Activated naive CD4-positive, alpha-beta T cell treated with anti-CD3 and anti-CD28 coated beads, Interleukin-2, amount 50 U/mL, for 72 hours (primary cell): ENCODE measurements at regions not wholly inside any gene's neighbourhood (a gene's known extent, or its start where the extent isn't known, plus 50 kb on each side); places are given as distances from the start of the nearest gene placed in this dataset.

Source experiments
- ATAC-seq, 2 donors: fragments of 150-1000 bp; cut with Tn5 transposase; 2 replicates each; pipeline ENCODE4 v1.10.0; 2021; ENCODE audit warnings: mild to moderate bottlenecking in 2 of 2, moderate library complexity in 2 of 2
- DNase-seq, 2 donors: peaks; one replicate each; pipeline ENCODE4 v3.0.0; 2021 to 2022; ENCODE audit warnings: low spot score in 2 of 2
- H3K27ac Mint-ChIP-seq, 2 donors: one replicate each; pipeline ENCODE4 v1.8.0; 2022; ENCODE audit warnings: mild to moderate bottlenecking in 2 of 2, mixed read lengths in 2 of 2
- H3K36me3 Mint-ChIP-seq, 2 donors: one replicate each; pipeline ENCODE4 v1.8.0; 2022; ENCODE audit warnings: mixed read lengths in 2 of 2
- H3K9me3 Mint-ChIP-seq, 2 donors: one replicate each; pipeline ENCODE4 v1.8.0; 2022; ENCODE audit warnings: mixed read lengths in 2 of 2

- Mint-ChIP-seq H3K9me3 (peaks cover 6 to 11% of the 10 kb centered on the region in 2 donors), H3K27ac (no peak overlapping the region), H3K36me3 (peaks cover 5 to 6% of the 10 kb centered on the region in 2 donors)
- ATAC-seq (no peak), DNase-seq (no peak)
These were observed 52.6 kb upstream of the ASB17 start for GRCh38 chr1:75984781-75985180.

- DNase-seq (no peak), ATAC-seq (no peak)
- Mint-ChIP-seq H3K27ac (no peak overlapping the region), H3K9me3 (peaks cover 6 to 11% of the 10 kb centered on the region in 2 donors), H3K36me3 (peaks cover 5 to 6% of the 10 kb centered on the region in 2 donors)
These were observed 53.6 kb upstream of the ASB17 start for GRCh38 chr1:75985827-75986226.

- DNase-seq, result no peak
- Mint-ChIP-seq H3K9me3 (peaks cover 6 to 11% of the 10 kb centered on the region in 2 donors), H3K27ac (no peak overlapping the region), H3K36me3 (peaks cover 5 to 6% of the 10 kb centered on the region in 2 donors)
- no peak for ATAC-seq
These were observed 54.3 kb upstream of the ASB17 start for GRCh38 chr1:75986478-75986877.

DNA sequence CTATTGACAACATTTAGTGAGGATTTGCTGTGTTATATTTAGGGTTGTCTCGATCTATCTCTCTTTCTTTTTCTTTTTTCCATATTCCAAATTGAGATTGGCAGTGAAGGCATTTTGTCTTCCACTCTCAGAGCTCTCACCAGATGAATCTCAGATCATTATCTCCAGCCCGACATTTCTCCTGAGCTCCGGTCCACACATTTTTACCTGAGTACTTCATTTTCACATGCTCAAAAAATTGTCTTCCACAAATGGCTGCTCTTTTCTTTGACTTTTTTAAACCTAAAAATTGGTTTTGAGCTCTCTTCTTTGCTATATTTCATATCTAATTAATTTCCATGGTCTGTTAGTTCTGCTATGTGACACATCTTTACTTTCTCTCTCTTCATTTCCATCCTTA is 56.9 kb upstream of the ASB17 start:
- Mint-ChIP-seq H3K27ac (no peak overlapping the region), H3K9me3 (peaks cover 3 to 8% of the 10 kb centered on the region in 2 donors), H3K36me3 (peaks cover under 1 to 3% of the 10 kb centered on the region in 2 donors)
- ATAC-seq (no peak), DNase-seq (no peak)

GRCh38 chr1:75990686-75991085 is 58.5 kb upstream of the ASB17 start:
- H3K27ac Mint-ChIP-seq, result no peak overlapping the region
- ATAC-seq (peak in 1 of 2 donors; percentile 24), DNase-seq (no peak)
- no peaks in the 10 kb centered on the region for H3K36me3 Mint-ChIP-seq
- no peaks in the 10 kb centered on the region for H3K9me3 Mint-ChIP-seq

GRCh38 chr1:75991497-75992114 is 59.4 kb upstream of the ASB17 start:
- H3K9me3 Mint-ChIP-seq, result no peaks in the 10 kb centered on the region
- H3K36me3 Mint-ChIP-seq, result no peaks in the 10 kb centered on the region
- DNase-seq (peak; percentile 59 to 72), ATAC-seq (peak in 1 of 2 donors; percentile 61)
- H3K27ac Mint-ChIP-seq, result no peak overlapping the region

DNA sequence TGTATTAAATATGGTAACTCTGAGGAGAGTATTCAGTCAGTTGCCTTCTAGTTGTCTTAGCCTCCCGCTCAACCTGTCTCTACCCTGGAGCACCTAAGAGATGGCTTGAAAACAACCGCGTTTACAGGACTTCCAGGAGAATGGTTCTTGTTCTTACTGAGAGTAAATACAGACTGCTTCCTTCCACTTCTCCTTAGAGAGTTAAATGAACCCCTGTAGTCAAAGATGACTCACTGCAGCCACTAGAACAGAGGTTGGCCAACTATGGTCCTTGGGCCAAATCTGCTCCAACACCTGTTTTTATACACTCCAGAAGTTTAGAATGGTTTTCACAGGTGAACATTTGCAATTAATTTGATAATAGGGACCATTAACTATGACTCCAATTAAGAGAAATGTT is 60.1 kb upstream of the ASB17 start:
- Mint-ChIP-seq H3K36me3 (no peaks in the 10 kb centered on the region), H3K27ac (peak overlapping the region in 1 of 2 donors; percentile 60), H3K9me3 (no peaks in the 10 kb centered on the region)
- DNase-seq (no peak), ATAC-seq (no peak)

- DNase-seq (no peak), ATAC-seq (no peak)
- Mint-ChIP-seq H3K27ac (no peak overlapping the region), H3K36me3 (no peaks in the 10 kb centered on the region), H3K9me3 (no peaks in the 10 kb centered on the region)
These were observed 61.5 kb upstream of the ASB17 start for GRCh38 chr1:75993661-75994060.

DNA sequence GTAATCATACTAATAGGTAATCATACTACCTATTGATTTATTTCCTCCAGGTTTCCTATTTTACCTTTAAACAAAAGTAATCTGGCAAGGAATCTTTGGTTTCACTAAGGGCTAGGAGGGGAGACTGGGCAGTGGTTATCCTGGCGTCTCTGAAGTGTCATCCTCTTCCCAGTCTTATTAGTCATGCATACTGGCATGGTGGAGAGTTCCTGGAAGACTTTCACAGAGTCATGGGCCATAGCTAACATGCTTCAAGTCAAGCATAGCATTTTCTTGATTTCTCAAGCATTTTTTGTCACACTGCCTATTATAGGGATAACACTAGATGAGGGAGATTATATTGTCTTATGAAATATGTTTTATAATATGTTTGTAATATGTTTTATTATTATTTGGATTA is 64.0 kb upstream of the ASB17 start:
- Mint-ChIP-seq H3K36me3 (no peaks in the 10 kb centered on the region), H3K27ac (no peak overlapping the region), H3K9me3 (peaks cover 0 to 5% of the 10 kb centered on the region in 2 donors)
- DNase-seq, result no peak
- no peak for ATAC-seq

GRCh38 chr1:75999034-75999433 is 66.8 kb upstream of the ASB17 start:
- ATAC-seq (peak in 1 of 2 donors; percentile 90), DNase-seq (no peak)
- Mint-ChIP-seq H3K9me3 (peaks cover 0 to 5% of the 10 kb centered on the region in 2 donors), H3K36me3 (no peaks in the 10 kb centered on the region), H3K27ac (no peak overlapping the region)

DNA sequence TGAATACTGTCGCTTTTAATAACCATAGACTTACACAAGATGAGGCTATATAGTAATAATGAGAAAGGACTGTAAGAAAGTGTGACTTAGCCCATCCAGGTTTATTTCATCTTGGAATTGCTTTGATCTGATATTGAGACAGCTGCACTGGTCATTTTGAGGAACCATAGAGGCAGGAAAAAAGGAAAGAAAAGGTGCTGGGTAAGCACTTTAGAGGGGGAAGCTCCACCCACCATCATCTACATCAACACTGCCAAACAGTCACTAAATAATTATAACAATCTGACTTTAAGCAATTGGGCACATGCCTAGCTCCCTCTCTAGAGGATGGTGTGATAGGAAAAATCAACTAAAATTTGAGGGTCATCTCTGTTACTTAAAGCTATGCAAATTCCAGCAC is 70.6 kb upstream of the ST6GALNAC3 start:
- DNase-seq (no peak), ATAC-seq (no peak)
- no peak overlapping the region for H3K27ac Mint-ChIP-seq
- no peaks in the 10 kb centered on the region for H3K36me3 Mint-ChIP-seq
- H3K9me3 Mint-ChIP-seq, result peaks cover 0 to 4% of the 10 kb centered on the region in 2 donors

DNA sequence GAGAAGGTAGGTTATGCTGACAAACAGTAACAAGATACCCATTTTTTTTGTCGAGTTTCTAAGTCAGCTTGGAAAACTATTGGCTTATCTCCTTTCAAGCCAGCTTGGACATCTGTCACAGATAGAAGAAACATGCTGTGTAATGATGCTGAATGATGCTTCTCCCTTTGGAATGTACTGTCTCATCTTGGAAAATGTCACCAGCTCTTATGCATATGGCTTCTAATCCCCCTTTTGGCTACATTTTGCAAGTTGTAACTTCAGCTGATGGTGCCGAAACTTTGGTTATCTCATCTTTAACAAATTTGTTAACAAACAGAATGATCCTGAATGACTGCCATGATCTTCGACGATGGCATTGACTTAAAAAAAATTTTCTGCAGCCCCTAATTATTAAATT is 68.8 kb upstream of the ST6GALNAC3 start:
- Mint-ChIP-seq H3K36me3 (no peaks in the 10 kb centered on the region), H3K27ac (no peak overlapping the region), H3K9me3 (no peaks in the 10 kb centered on the region)
- ATAC-seq (no peak), DNase-seq (no peak)

DNA sequence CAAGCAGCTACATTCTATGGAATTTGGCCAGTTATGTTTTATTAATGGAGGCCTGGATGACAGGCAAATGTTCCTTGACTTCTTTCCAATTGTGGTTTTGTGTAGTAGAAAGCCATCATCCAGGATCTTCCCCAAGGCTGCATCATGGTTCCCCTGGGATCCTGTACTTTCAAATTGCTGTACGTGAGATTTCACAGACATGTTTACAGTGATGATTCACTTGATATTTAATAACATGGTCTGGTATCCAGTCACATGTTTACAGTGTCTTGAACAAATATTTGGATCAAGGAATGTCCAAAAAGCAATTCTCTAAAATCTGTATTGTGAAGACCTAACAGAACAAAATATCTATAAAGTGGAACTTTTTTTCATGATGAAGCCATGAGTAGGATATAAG is 68.3 kb upstream of the ST6GALNAC3 start:
- H3K36me3 Mint-ChIP-seq, result no peaks in the 10 kb centered on the region
- no peak for DNase-seq
- no peaks in the 10 kb centered on the region for H3K9me3 Mint-ChIP-seq
- H3K27ac Mint-ChIP-seq, result no peak overlapping the region
- ATAC-seq, result no peak

GRCh38 chr1:76010802-76011201 is 63.7 kb upstream of the ST6GALNAC3 start:
- ATAC-seq (no peak), DNase-seq (no peak)
- Mint-ChIP-seq H3K27ac (no peak overlapping the region), H3K36me3 (no peaks in the 10 kb centered on the region), H3K9me3 (no peaks in the 10 kb centered on the region)

DNA sequence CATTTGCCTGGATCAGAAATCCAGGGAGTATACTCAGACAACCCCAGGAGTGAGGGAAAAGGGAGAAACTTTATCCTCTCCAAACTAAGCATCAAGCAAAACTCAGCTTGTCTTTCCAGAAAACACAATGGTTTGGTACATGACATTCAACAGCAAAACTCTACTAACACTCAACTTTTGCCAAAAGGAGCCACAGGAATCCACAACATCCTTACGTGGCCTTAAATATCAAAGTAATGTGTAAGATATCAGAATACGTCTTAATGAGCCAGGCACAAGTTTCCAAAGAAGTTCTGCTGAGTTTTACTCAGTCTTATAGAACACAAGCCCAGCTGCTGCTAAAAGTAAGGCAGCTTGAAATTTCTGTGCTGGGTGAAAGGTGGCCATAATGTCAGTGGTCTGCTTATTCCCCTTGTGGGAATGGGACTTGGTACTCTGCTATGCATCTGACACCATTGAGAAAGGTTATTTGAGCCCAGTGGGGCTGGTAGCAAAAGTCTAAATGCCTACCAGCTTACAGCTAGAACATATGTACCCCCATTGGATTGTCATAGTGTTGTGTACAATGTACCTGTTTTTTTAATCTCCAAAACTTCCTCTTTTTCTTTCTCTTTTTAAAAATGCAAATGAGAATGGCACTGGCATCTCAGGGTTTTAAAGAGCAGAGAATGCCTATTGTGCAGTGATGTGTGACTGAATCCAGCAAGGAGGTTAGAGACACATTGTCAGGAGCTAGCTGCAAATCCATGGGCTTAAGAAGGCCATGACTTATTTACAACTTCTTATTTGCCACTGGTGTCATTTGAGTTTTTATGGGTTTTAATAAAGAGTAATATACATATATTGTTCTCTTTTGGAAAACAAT is 62.0 kb upstream of the ST6GALNAC3 start:
- no peak for ATAC-seq
- Mint-ChIP-seq H3K36me3 (no peaks in the 10 kb centered on the region), H3K27ac (no peak overlapping the region)

GRCh38 chr1:76013206-76013581 is 61.4 kb upstream of the ST6GALNAC3 start:
- Mint-ChIP-seq H3K36me3 (no peaks in the 10 kb centered on the region), H3K9me3 (no peaks in the 10 kb centered on the region), H3K27ac (no peak overlapping the region)
- DNase-seq, result no peak
- no peak for ATAC-seq

More for the DNA sequence above, 62.0 kb upstream of the ST6GALNAC3 start:
- H3K9me3 Mint-ChIP-seq, result no peaks in the 10 kb centered on the region
- DNase-seq, result no peak

DNA sequence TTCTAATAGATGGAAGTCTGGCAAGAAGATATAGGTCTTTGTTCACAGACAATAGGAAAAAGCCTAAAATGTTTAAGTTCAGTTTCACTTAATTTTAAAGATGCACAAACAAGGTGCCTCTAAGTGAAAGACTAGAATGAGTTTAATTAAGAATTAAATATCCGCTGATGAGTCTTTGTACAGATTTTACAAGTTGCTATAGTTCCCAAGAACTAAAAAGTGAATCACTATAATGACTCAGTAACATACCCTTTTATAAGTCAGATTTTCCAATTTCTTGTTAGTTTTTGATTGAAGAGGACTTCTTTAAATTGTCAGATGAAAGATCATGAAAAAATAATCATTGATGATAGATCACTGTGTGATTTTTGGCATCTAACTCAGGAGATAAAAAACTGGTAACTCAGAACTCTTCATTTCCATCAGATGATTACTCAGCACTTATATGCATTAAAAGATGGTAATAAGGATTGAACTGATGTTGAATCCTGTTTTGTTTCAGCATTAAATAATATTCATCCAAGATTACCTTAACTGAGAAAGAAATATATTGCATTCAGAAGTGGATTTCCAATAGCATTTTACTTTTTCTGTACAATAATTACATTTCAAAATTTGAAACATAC is 59.0 kb upstream of the ST6GALNAC3 start:
- Mint-ChIP-seq H3K36me3 (no peaks in the 10 kb centered on the region), H3K27ac (no peak overlapping the region), H3K9me3 (no peaks in the 10 kb centered on the region)
- DNase-seq, result no peak
- ATAC-seq, result peak in 1 of 2 donors; percentile 56
